NT2/D1 (cell line): ENCODE measurements at regions not wholly inside any gene's neighbourhood (a gene's known extent, or its start where the extent isn't known, plus 50 kb on each side); places are given as distances from the start of the nearest gene placed in this dataset.

Experiments
- DNase-seq: peaks from one replicate; pipeline ENCODE4 v3.0.0-alpha.2; 2011; ENCODE audit warnings: low read depth, low spot score
- H3K27me3 ChIP-seq: 2 replicates; pipeline ENCODE4 v1.6.0; 2011; ENCODE audit warnings: mild to moderate bottlenecking; ENCODE audit not compliant: insufficient read length, insufficient read depth
- H3K36me3 ChIP-seq: 2 replicates; pipeline ENCODE4 v1.6.1; 2011; ENCODE audit warnings: mild to moderate bottlenecking, low read length, mixed read lengths; ENCODE audit not compliant: insufficient read depth, insufficient read length
- H3K4me1 ChIP-seq: 2 replicates; pipeline ENCODE4 v1.5.1; 2011; ENCODE audit not compliant: insufficient read depth, insufficient read length
- H3K4me3 ChIP-seq: 2 replicates; pipeline ENCODE4 v1.5.1; 2011; ENCODE audit warnings: low read depth; ENCODE audit not compliant: insufficient read length
- H3K9ac ChIP-seq: 2 replicates; pipeline ENCODE4 v1.6.0; 2011; ENCODE audit warnings: low read depth; ENCODE audit not compliant: insufficient read length
- H3K9me3 ChIP-seq: 2 replicates; pipeline ENCODE4 v1.5.1; 2011; ENCODE audit warnings: mild to moderate bottlenecking, low read length; ENCODE audit not compliant: insufficient read depth
- SUZ12 ChIP-seq: IDR thresholded peaks from 2 replicates; pipeline ENCODE4 v1.6.1; 2011; ENCODE audit not compliant: insufficient read length, insufficient read depth; ENCODE audit errors: extremely low read depth
- YY1 ChIP-seq: IDR thresholded peaks from 2 replicates; pipeline ENCODE4 v1.6.1; 2011; ENCODE audit not compliant: insufficient read length, insufficient read depth
- ZNF274 ChIP-seq: IDR thresholded peaks from 2 replicates; pipeline ENCODE4 v1.6.1; 2011; ENCODE audit warnings: mild to moderate bottlenecking, low read depth, low read length

GRCh38 chr12:66066137-66066928, 64.2 kb downstream of the LLPH start:
- no peaks in the 10 kb centered on the region for H3K27me3 ChIP-seq
- no peak overlapping the region for H3K4me3 ChIP-seq
- TF ChIP-seq ZNF274 (no peak), SUZ12 (no peak), YY1 (no peak)
- no peaks in the 10 kb centered on the region for H3K4me1 ChIP-seq
- DNase-seq = no peak
- no peaks in the 10 kb centered on the region for H3K36me3 ChIP-seq
- no peaks in the 10 kb centered on the region for H3K9me3 ChIP-seq
- H3K9ac ChIP-seq = no peak overlapping the region

DNA sequence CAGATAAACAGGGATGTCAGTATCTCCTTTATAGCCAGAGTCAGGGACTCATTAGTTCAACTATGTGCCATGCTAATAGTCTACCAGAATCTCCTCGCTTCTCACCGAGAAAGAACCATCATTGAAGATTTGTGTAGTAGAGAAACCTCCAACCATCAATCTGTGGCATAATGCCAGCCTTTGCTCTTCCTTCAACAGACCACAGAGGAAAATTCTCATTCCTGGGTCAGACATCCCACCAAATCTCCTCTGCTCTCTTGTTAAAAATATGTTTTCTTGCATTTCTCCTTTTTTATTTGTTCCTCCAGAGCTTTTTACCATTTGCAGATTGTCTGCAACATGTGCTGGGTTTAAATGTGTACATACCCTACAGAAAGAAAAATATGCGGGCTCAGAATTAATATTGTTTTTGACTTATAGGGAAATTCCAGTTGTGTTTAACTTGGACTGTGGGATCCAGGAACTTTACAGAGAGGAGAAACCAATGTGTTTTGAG, 64.9 kb downstream of the LLPH start:
- Histone ChIP-seq H3K36me3 (no peaks in the 10 kb centered on the region), H3K9me3 (no peaks in the 10 kb centered on the region), H3K27me3 (no peaks in the 10 kb centered on the region), H3K9ac (no peak overlapping the region), H3K4me3 (no peak overlapping the region), H3K4me1 (no peaks in the 10 kb centered on the region)
- no peak for DNase-seq
- TF ChIP-seq SUZ12 (no peak), YY1 (no peak), ZNF274 (no peak)

DNA sequence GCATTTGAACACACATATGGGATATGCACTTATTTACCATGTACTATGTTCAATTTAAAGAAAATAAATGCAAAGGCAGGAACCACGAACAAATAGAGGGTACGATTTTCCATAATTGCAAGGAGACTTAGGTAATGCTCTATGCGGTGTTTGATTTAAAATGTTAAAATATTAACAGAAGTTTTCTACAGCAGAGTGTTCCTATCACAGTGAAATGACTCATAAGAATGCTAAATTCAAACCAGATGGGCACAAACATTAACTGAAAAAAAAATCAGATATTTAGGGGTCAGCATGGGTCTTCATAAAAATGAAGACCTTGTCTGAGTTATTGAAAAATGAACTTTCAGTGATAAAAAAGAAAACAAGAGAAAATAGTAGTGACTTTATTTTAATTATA, 65.4 kb downstream of the LLPH start:
- DNase-seq = no peak
- Histone ChIP-seq H3K4me1 (no peaks in the 10 kb centered on the region), H3K4me3 (no peak overlapping the region), H3K36me3 (no peaks in the 10 kb centered on the region), H3K9me3 (no peaks in the 10 kb centered on the region), H3K27me3 (no peaks in the 10 kb centered on the region), H3K9ac (no peak overlapping the region)
- no peak for TF ChIP-seq ZNF274
- no peak for TF ChIP-seq SUZ12
- no peak for TF ChIP-seq YY1

GRCh38 chr12:66063916-66064315, 66.6 kb downstream of the LLPH start:
- Histone ChIP-seq H3K4me3 (no peak overlapping the region), H3K9me3 (no peaks in the 10 kb centered on the region), H3K36me3 (no peaks in the 10 kb centered on the region), H3K27me3 (no peaks in the 10 kb centered on the region), H3K4me1 (no peaks in the 10 kb centered on the region), H3K9ac (no peak overlapping the region)
- TF ChIP-seq YY1 = no peak
- TF ChIP-seq ZNF274 = no peak
- no peak for TF ChIP-seq SUZ12
- DNase-seq = no peak

GRCh38 chr12:66062290-66062625, 68.3 kb downstream of the LLPH start:
- no peak overlapping the region for H3K4me3 ChIP-seq
- H3K9me3 ChIP-seq = no peaks in the 10 kb centered on the region
- no peaks in the 10 kb centered on the region for H3K36me3 ChIP-seq
- TF ChIP-seq SUZ12 = no peak
- TF ChIP-seq ZNF274 = no peak
- TF ChIP-seq YY1 = no peak
- H3K4me1 ChIP-seq = no peaks in the 10 kb centered on the region
- DNase-seq = no peak
- H3K9ac ChIP-seq = no peak overlapping the region
- no peaks in the 10 kb centered on the region for H3K27me3 ChIP-seq

GRCh38 chr12:66061557-66062289, 68.8 kb downstream of the LLPH start:
- H3K27me3 ChIP-seq = no peaks in the 10 kb centered on the region
- DNase-seq = peak; percentile 28
- no peaks in the 10 kb centered on the region for H3K36me3 ChIP-seq
- H3K4me1 ChIP-seq = no peaks in the 10 kb centered on the region
- no peak for TF ChIP-seq ZNF274
- TF ChIP-seq SUZ12 = no peak
- no peak for TF ChIP-seq YY1
- no peaks in the 10 kb centered on the region for H3K9me3 ChIP-seq
- H3K9ac ChIP-seq = no peak overlapping the region
- no peak overlapping the region for H3K4me3 ChIP-seq

- no peak for TF ChIP-seq SUZ12
- TF ChIP-seq ZNF274 = no peak
- no peak for TF ChIP-seq YY1
- Histone ChIP-seq H3K4me3 (no peak overlapping the region), H3K9ac (no peak overlapping the region), H3K27me3 (no peaks in the 10 kb centered on the region), H3K4me1 (no peaks in the 10 kb centered on the region), H3K36me3 (no peaks in the 10 kb centered on the region), H3K9me3 (no peaks in the 10 kb centered on the region)
- DNase-seq = no peak
These were observed 69.5 kb downstream of the LLPH start for GRCh38 chr12:66061076-66061475.
